Suppressor macrophage treated with lipopolysaccharide for 4 hours (primary cell): ENCODE measurements at regions not wholly inside any gene's neighbourhood (a gene's known extent, or its start where the extent isn't known, plus 50 kb on each side); places are given as distances from the start of the nearest gene placed in this dataset.
A peak's percentile ranks its signal among the peaks of the same experiment; 100 is the strongest.

Source experiments
- DNase-seq: peaks from one replicate; pipeline ENCODE4 v3.0.0-alpha.2; 2020

DNA sequence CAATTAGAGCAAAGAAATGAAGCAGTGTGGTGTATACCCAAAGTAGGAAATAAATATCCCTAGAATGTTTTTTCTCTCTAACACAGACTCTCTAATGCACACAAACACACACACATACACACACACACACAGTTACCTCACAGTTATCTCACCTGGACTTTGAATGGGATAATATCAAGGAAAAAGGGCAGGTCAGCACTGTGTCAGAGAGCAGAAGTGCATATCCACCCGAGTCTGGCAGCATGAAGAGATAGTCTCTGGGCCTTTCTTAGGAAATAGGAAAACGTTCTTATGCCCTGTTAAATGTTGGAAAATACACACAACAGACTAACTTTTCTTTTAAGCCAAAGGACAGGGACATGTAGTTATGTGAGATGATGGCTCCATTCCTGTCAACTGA lies 162.0 kb downstream of the COL6A3 start:
- no peak for DNase-seq

DNA sequence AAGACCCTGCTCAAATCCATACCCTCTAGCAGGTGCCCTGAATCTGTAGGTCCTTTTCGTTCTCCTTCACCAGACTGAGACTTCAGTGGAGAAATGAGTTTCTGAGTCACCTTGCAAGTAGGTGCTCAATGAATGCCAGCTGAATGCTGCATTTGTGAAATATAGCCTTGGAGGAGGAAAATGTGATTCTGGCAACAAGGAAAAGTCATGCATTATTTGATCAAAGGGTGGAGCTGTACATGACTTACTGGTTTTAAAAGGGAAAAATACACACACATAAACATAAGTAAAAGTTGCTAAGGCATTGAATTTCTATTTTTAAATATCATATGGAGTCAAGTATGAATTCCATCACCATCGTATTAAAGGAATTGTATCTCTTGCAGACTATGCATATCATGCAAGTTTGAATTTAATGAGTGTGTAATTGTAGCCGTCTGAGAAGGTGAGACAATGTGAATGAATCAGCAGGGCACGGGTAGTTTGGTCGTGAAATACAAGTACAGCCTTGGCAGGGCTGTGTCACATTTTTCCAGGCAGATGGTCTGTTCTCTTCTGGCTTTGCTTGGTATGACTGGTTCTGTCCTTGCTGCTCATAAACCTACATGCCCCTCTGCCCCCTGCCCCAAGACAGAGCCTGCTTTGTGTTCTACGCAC lies 160.8 kb downstream of the COL6A3 start:
- DNase-seq = no peak

DNA sequence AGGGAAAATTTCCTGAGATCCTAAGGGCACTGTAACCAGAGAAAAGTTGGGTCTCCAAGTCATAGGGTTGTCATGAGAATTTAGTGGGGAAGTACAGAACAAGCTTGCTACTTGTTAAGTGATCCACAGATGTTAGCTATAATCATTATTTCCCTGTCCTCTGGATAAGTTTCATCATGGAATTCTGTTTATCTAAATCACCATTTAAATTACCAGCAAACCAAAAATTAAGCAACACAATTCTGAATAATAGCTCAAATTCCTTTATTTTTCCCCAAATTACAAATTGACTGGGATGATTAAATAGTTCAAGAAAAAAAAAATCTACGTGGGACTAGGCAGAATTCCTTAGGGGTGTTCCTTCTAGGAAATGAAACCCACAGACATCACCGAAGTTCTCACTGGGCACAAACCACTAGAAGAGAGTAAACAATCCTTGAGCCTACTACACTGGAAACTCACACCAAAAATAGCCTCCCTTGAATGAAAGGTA lies 159.5 kb downstream of the COL6A3 start:
- no peak for DNase-seq

DNA sequence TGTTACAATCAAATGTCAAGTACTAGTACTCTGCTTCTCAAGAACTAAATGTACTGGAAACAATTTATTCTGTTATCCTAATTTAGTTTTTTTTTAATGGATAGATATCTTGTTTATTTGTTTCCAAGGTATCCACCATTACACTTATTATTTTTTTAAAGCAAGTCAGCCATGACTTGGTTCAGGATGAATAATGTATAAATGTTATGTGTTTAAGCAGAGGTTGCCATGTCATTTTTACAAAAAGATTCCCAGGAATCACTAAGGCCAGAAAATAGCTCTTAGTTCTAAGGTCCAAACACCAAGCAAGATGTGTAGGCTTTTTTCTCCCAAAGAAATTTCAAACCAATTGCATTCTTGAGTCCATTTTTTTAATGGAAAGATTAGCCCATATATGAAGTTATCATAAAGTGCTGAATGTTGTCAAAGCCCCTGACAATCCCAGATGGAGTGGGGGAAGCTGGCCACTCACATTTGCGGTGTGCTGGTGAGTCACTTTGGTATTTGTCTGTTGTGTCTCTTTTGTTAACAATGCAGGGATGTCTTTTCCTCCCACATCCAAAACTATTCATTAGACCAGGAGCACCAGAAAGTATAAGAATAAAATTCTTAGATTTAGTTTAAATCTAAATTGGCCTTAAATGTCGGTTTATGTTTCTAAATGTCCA lies 158.9 kb downstream of the COL6A3 start:
- DNase-seq = no peak

DNA sequence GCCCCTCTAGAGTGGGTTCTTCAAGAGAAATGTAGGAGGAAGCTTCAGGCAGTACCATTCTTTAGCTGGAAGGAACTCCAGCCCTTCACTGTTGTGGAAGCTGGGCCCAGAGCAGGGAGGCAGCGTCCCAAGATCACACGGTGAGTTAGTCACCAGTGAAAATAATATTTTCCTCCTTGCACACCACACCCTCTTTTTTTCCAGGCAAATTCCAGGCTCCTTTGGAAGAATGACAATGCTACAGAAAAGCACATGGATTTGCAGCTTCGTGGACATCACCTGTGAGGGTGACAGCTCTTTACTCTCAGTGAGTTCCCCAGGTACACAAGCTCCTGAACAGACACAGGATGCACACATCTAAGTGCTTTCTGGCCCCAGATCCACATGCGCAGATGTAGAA lies 157.1 kb downstream of the COL6A3 start:
- no peak for DNase-seq

DNA sequence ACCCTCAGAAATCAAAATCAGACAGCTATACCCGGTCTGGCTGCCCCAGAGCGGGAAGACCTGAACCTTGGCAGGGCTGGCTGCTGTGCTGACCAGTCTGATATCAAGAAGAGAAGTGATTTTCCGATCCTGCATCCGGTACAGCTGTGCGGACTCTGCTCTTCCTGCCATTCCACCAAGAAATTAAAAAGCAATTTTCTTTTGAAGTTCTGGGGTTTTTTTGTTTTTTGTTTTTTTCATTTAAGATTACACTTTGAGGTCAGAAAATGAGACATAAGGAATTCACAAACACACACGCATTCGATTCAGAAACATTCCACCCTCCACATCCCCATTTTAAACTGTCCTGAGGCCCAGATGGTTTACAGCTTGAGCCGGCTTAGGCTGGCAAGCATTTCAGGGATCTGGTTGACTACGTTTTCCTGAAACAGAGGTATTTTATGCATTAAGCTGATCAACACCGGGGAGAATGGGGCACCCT lies 156.5 kb downstream of the COL6A3 start:
- DNase-seq = no peak

DNA sequence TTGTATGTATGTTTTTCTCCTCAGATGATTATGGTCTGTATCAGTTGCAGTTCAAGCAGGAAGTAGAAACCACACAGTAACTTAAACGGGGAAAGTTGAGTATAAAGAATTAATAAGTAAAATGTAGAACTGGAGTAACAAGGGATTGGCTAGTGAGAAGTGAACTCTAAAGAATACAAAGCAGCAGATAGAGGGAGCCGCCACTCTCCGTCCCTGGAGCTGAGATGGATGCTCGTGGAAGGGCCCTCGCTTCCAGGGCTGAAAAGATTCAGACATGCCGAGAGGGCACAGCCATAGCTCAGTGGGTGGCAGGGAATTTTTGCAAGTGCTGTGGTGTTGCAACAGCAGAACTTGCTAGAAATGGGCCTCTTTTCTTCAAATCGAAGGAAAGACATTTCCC lies 155.8 kb downstream of the COL6A3 start:
- DNase-seq = peak; percentile 51

DNA sequence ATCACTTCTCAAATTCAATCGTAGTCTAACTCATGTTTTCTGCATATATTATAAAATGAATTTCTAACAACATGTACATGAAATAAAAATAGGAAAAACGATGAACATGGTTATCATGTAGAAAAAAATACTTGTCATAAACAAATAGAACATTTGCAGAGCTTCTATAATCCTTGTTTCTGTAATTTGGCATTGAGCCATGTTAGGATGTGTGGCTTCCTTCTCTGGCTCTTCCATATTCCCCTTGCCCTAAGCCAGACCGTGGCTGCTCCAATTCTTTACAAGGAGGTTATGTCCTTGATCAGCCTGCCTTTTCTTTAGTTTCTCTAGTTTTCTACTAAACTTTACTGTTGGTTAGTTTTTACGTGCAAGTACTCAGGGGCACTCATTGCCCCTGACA lies 155.3 kb downstream of the COL6A3 start:
- DNase-seq = no peak

DNA sequence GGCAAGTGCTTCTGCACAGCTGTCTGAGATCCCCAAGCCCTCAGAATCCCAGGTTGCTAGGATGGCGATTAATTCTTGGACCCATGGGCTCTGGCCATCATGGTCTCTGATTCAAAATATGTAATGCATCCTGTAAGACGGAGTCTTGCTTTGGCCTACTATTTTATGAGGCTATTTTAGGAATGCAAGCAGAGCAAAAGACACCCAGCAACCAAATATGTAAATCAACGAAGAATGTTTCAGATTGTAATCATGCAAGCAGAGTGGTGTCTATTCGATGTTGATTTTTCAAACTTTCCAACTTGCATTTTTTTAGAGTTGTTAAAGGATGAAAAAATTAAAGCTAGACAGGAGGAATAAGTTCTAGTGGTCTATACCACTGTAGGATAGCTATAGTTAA lies 154.8 kb downstream of the COL6A3 start:
- DNase-seq = no peak

DNA sequence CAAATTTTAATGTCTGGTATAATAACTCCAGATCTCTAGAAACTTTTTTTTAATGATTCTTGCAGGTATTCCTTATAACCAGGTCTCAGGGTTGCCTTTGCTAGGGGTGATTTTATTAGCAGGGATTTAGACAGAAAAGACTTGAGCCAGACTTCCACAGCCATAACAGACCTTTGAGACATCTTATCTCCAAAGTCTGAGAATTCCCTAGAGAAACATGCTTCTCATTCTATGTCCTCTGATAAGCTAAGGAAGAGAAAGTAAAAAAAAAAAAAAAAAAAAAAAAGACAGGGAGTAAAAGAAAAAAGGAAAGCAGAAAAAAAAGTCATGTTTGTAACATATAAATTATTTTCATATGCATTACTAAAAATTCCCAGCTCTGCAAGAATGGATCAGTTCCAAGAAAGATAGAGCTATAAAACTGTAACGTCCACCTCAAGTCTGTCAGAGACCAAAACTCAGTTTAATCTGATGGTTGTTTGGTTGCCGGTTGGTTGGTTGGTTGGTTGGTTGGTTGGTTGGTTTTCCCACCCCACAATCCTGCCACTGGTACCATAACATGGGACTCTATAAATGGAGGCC lies 153.8 kb downstream of the COL6A3 start:
- DNase-seq = no peak

DNA sequence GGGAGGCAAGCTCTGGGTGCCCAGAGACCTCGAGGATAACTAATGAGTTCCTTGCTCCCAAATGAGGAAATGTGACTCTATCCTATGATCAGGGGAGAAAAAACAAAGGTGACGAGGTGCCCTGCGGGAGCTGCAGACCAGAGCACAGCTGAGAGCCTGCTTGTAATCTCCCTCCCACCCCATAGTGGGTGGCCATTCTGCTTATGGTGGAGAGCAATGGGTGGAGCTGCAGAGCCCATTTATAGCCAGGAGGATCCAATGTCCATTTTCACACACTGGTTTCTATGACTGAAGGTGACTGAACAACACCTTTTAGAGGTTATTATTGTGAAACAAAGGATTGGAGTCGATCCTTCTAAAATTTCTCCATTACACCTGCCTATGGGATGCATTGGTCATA lies 153.3 kb downstream of the COL6A3 start:
- no peak for DNase-seq

DNA sequence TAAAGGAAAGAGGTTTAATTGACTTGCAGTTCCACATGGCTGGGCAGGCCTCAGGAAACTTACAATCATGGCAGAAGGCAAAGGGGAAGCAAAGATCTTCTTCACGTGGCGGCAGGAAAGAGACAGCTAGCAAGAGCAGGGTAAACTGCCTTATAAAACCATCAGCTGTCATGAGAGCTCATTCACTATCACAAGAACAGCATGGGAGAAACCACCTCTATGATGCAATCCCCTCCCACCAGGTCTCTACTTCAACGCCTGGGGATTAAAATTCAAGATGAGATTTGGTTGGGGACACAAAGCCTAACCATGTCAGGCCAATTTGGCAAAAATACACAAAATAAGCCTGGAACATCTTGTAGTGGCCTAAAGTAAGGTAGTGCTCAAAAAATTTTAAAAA lies 152.6 kb downstream of the COL6A3 start:
- no peak for DNase-seq

DNA sequence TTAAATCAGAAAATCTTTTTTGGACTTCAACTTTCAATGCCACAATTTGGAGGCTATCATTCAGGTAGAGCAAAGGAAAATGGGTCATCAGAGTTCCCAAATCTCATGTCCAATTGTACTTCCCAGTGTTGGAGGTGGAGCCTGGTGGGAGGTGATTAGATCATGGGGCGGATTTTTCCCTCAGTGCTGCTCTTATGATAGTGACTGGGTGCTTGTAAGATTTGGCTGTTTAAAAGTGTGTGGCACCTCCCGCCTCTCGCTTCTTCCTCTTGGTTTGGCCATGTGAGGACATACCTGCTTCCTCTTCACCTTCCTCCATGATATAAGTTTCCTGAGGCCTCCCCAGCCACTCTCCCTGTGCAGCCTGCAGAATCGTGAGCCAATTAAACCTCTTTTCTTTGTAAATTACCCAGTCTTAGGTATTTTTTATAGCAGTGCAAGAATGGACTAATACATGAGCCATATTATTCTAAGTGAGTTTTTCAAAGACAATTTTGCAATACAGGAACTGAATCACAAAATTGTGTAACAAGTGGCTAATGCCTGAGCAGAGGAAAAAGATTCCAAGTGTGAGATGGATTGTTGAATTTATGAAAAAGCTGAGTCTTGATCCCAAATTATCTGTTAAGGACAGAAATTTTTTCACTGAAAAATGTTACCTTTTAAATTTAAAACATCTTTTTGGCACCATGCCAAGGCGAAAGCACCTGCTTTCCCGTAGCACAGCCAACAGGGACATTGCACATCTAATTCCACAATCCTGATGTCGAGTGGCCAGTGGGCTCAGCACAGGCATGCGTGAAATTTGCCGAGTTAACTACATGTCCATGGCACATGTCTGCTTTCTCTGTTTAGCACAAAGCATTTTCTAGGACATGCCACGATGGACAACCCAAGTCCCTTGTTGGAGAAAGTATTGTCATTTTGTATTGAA lies 150.9 kb downstream of the COL6A3 start:
- peak; percentile 77 for DNase-seq

DNA sequence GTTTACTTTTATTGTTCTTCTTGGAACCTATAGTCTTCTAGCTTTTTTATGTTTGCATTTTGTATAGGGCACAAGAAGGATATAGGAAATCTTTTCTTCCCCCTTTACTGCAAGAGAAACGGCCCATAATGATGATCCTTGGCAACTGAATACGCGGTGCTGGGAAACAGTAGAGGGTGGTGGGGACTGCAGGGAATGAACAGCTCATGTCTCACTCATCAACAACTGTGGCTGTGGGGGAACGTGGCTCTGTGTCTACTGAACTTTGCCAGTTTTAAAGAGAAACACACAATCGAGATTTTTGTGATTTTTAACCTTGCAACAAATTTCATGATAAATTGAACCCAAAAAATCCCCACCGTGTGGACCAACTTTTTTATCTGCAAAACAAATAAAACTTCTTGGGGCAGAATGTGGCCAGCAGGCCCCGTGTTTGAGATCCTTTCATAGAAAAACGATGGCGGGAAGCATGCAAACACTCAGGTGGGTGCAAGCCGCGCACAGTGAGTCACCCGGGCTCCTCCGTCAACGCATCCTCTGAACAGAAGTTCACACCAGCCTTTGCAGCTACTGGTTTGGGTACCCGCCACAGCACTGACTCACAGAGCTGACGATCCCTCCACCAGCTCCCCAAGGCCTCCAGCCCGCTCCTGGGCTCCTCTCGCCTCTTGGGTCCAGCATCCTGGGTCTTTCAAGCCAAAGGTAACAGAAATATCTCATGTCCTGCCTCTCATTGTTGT lies 149.3 kb downstream of the COL6A3 start:
- DNase-seq = no peak

DNA sequence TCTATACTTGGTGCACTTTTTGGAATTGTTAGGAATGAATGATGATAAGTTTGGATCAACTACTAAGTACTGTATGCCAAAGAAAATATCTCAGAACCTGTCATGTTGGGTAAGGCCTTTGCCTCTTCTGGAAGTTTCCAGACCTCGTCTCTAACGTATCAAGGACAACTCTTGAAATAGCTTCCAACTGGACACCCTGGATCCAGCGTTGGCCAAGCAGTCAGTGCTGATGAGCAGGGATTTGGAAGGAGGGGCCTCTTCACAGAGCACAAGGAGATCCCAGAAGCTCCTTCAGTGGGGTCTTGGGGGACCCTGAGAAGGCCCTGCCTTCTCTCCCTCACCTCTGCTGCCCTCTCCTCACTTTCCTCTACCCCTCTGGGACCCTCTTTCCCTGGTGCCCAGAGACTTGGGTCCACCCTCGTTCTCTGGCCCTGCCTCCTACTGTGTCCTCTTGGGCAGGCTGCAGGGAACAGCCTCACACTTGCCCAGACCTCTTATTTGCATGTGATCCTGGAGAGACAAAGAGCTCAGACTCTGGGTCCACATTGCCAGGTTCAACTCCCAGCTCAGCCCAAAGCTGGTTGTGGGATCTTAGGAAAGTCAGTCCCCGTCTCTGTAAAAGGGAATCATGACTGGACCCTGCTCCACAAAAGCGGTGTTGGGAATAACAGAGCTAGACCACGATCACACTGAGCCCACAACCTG lies 145.8 kb downstream of the COL6A3 start:
- no peak for DNase-seq

DNA sequence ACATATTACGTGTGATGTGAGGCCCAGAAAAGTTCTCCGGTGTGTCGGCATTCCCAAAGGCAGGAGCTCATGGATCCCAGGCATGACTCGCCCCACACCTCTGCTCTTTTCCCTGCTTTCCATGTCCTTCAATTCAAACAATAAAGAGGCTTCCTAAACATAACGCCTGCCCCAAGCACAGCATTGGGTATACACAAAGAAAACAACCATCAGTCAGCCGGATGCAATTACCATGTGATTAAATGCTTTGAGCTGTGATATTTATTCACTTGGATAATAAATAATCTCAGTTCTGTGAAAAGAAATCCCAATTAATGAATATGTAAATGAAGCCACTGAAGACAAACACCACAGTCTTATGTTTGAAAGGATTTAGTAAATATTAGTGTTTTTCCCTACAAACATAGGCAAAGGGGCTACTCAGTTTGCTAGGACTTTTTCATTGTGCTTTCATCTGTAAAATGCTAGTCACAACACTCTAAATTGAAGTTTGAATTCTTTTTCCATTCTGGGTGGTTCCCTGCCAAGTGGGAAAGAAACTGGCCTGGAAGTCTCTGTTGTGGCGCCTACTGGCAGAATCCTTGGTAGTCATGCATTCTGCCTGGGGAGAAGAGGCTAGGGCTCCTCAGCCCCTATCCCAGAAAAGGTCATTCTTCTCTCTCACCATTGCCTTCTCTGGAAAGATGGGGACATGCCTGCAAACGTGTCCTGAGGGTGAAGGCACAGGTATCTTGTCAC lies 144.7 kb downstream of the COL6A3 start:
- DNase-seq = no peak

DNA sequence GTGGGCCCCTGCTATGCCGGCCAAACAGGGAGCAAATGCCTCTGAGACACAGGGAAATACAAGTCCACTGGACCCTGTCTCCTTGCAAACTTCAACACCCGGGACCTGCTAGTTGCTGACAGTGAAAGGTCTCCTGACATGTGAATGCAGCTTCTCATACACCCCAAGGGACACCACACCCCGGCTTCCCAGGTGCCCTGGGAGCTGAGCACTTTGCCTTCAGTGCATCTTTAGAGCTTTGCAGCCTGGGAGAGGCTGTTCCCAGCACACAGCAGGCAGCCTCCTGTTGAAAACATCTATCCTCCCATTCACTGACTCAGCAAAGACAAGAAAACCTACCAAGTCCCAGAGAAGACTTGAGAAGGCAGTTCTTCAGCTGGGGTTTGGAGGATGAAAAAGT lies 143.4 kb downstream of the COL6A3 start:
- DNase-seq = no peak

DNA sequence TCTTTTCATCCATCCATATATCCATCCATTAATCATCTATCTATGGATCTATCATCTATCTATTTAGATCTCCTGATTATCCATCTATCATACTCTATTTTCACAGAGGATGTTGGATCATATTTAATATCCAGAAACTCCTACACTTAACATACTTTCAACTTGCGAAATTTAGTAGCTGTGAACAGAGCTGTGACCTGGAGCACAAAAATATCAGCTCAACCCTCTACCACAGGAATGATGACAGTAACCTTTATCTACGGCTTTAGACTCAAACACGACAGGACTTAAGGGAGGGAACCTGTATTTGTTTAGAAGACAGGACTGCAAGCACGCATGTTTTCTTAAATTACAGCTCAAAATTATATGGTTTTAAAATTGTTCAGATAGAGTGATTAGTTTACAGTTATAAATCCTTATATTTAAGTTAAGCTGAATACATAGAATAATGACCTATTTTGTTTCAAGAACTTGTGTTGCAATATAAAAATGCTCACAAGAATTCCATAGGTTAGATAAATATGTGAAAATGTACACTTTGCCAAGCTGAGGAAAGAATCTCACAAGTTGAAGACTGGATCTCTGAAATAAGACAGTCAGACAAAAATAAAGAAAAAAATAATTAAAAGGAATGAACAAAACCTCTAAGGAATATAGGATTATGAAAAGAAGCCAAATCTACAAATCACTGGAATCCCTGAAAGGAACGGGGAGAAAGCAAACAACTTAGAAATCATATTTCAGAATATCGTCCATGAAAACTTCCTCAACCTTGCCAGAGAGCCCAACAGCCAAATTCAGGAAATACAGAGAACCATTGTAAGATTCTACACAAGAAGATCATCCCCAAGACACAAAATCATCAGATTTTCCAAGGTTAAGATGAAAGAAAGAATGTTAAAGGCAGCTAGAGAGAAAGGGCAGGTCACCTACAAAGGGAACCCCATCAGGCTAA lies 142.0 kb downstream of the COL6A3 start:
- no peak for DNase-seq
